ENCODE measurements at regions not wholly inside any gene's neighbourhood (a gene's known extent, or its start where the extent isn't known, plus 50 kb on each side); places are given as distances from the start of the nearest gene placed in this dataset.

GRCh38 chr11:42265072-42265471 lies 805.6 kb upstream of the LRRC4C start:
- TF ChIP-seq, protein P1, sequence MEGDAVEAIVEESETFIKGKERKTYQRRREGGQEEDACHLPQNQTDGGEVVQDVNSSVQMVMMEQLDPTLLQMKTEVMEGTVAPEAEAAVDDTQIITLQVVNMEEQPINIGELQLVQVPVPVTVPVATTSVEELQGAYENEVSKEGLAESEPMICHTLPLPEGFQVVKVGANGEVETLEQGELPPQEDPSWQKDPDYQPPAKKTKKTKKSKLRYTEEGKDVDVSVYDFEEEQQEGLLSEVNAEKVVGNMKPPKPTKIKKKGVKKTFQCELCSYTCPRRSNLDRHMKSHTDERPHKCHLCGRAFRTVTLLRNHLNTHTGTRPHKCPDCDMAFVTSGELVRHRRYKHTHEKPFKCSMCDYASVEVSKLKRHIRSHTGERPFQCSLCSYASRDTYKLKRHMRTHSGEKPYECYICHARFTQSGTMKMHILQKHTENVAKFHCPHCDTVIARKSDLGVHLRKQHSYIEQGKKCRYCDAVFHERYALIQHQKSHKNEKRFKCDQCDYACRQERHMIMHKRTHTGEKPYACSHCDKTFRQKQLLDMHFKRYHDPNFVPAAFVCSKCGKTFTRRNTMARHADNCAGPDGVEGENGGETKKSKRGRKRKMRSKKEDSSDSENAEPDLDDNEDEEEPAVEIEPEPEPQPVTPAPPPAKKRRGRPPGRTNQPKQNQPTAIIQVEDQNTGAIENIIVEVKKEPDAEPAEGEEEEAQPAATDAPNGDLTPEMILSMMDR (IDR thresholded peaks at IDR 0.05): no peak
- TF ChIP-seq POLR2A (IDR thresholded peaks at IDR 0.05): no peak
- TF ChIP-seq POLR2AphosphoS5 (IDR thresholded peaks at IDR 0.05): no peak

All from transverse colon (tissue), 4 donors.